Activated effector memory CD4-positive, alpha-beta T cell treated with Interleukin-2 at 50 U/mL for 16 hours (primary cell): ENCODE measurements at regions not wholly inside any gene's neighbourhood (a gene's known extent, or its start where the extent isn't known, plus 50 kb on each side); places are given as distances from the start of the nearest gene placed in this dataset.

ENCODE experiments used
- DNase-seq: peaks from one replicate; pipeline ENCODE4 v3.0.0-alpha.2; 2020

GRCh38 chr14:62101189-62101588 lies 339.0 kb downstream of the SNAPC1 start:
- no peak for DNase-seq

DNA sequence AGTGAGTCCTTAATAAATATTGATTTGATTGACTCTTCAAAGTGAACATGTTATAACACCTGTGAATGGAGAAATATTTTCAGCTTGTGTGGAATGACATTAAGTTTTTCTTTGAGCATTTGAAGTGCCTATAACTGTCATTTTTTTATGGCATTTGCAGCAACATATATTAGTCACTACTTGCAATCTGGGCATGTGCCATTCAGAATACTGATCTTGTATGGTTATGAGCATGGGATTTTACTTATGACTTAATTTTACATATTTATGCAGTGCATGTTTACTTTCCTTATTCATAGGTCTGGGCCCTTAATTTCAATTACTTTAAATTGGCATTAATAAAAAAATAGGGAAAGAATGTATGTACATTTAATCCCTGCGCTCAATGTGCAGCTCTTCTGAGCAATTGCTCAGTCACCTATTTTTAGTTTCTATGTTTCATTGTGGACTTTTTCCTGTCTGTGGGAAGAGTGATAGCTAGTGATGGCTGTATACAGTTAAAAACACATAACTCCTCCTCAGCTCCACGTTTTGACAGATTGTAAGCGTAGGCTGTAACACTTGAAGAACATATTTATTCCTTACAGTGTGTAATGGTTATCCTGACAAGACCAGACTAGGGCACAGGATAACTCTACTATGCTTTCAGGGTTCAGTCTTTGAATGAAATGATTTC lies 339.6 kb downstream of the SNAPC1 start:
- no peak for DNase-seq

DNA sequence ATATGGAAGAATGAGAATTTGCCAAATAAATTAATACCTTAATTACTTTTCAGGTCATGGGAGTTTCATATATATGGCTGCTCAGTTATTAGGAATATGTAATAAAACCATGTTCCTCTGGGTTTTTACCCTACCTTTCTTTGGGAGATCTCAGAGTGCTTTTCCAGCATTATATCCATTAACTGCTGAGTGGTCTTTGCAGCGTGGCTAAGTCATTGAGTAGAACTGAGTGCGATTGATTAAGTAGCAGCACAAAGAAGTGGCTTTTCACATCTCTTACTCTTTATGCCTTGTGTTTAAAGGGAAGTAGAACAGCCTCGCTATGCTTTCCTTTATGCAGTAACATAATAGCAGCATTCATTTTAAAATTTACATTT lies 340.1 kb downstream of the SNAPC1 start:
- no peak for DNase-seq

DNA sequence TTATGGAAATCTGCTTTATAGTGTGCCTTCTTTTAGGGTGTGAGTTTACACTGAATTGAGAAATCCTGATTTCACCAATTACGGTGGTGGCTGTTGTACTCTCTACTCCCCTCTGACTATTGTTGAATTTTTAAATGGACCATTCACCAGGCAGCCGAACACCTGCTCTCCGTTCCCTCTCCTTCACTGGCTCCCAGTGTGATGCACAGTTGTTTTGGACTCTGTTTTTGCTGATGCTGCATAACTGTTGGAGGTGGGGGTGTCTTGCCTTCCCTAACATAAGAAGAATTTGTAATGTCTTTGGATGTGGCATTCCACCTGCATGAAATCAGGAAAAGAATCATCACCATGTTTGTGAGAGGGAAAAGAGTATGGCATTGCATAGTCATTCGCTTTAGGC lies 341.2 kb downstream of the SNAPC1 start:
- DNase-seq, result no peak

DNA sequence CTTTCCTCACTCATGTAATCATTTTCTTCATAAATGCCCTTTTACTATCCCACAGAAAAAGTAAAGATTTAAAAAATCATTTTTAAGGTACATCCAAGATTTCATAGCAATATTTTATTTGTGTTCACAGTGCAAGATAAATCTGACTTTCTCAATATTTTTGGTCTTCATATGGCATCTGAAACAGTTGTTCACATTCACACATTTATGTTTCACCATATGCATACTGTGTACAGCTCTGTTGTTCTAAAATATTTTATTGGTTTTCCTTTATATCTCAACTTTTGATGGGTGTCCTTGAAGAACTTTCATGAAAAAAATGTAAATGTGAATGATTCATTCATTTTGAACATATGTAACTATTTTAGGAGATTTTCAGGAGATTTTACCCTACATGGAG lies 348.7 kb downstream of the SNAPC1 start:
- DNase-seq, result no peak

GRCh38 chr14:62117010-62117750 lies 355.0 kb downstream of the SNAPC1 start:
- DNase-seq, result peak; percentile 3

DNA sequence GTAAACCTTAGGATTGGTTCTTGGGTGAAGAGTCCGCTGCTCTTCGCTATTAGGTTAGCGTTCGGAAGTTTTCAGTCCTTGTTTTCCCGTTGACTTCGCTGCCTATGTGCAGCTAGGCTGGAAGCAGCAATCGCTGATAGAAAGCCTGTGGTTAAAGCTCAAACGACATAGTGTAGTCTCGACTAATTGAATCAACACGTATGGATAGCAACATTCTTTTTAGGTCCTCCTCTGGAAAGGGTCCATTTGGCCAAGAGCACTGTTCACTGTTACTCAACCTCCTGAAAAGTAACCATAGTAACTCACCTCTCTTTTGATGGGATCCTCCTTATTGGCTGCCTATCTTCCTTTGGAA lies 355.5 kb downstream of the SNAPC1 start:
- DNase-seq, result no peak

- no peak for DNase-seq
These were observed 356.2 kb downstream of the SNAPC1 start for GRCh38 chr14:62118461-62118860.

DNA sequence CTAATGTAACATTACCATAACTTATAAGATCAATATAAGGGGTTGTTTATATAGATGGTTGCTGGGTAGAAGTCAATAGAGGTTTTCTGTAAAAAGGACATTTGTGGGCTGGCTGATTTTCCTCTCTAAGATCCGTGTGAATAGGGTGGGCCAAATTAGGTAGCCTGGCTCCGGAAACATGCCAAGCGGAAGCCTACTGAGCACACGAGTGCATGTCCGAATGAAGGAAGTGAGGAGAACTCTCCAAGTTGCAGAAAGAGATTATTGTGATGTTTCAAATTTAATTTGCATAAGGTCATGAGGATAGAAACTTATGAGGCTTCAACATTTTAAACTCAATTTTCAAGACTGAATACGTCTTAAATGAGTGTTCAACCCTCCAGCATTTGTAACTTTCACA lies 356.7 kb downstream of the SNAPC1 start:
- DNase-seq, result no peak

GRCh38 chr14:62123961-62124360 lies 361.7 kb downstream of the SNAPC1 start:
- DNase-seq, result no peak

DNA sequence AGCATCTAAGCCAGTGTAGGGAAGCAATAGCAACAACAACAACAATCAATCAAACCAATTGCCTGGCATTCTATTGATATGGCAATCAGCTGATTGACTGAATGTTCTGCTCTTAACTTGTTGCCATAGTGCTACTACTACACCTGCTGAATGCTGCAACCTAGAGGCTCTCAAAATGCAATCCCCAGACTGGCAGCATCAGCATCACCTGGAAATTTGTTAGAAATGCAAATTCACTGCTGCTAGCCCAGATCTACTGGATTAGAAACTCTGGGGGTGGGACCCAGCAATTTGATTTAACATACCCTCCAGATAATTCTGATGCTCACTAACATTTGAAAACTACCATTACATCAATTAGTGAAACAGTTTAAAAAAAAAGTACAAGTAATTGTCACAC lies 363.6 kb downstream of the SNAPC1 start:
- DNase-seq, result no peak

DNA sequence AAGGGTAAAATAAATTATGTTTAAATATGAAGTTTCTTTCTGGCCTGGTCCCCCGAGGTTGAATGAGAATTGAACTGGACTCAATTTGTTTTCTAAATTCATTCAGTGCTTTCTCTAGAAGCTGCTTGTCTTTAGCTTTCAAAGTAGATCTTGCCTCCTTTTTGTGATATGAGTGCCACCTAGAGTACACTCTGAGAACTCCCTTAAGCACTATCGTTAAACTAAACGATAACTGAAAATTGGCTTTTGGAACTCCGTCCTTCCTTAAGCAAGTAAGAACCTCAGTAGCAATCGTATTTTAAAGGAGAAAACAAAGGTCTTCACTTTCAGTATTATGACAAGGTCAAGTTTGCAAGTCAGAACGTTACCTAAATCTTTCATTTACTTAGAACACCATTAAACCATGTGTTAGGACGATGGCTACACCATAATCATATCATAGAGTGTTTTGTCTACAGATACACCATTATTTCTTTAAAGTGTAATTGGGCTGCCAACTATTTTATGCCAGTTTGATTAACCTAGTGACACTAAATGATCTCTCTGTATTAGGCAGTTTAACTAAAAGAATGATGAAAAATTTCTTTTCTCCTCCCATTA lies 364.8 kb downstream of the SNAPC1 start:
- DNase-seq, result no peak

DNA sequence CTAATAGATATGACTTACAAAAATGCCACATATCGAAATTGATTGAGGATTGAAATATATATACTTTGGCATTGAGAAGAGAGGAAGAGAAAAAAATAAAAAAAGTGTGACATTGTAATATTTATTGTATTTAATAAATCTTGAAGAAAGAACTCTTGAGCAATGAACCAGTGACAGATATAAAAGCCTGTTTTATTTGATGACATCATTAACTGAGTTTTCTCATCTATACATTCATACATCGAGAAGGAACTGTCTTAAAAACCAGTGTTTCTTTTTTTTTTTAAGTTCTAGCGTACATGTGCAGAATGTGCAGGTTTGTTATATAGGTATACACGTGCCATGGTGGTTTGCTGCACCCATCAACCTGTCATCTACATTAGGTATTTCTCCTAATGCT lies 368.2 kb downstream of the SNAPC1 start:
- no peak for DNase-seq

DNA sequence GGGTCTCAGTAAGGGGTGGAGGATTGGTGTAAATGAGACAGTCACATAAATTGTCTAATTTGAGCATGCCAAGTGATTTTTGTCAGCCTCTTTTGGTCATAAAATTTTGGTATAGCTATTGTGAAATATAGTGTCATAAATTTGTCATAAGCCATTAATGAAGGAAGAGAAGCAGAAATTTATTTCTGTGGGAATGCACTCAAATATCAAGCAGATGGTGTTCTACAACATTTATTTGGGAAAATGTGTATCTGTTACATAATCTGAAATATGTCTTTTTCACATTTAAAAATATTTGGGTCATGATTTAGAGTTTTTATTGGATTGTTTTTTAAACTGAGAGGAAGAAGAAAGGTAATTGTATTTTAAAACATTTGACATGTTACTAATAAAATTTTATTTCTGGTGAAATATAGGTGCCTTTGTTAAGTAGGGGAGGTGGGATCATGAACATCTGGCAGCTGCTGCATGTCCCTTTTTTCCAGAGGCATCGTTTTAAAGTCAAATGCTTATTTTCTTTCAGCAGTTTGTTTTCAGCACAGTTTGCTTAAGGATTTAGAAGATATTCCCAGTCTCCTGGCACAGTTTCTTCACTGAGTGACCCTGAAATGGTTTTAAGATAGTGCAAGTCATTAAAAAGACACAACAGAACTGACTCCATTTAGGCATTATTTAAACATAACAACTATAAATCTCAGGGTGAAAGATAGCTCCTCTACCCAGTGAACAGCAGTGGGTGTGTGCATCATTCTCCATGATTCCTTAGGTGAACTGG lies 371.7 kb downstream of the SNAPC1 start:
- no peak for DNase-seq

DNA sequence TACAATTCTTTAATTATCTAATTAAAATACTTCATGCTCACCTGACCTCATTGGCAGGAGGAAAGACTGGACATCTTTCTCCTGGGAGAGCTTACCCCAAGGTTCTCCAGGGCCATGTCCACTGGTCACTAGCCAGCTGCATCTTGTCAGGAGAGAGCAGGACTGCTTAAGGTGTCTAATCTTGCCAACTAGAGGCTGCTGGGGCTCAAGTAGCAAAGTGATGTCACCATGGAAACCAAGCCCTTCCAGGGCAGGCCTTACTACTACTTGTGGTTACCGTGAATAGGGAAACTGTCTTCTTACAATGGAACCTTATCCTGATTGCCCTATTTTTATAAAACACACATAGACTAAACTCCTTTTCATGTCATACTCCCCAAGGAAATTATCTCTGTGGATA lies 376.4 kb downstream of the SNAPC1 start:
- DNase-seq, result no peak

GRCh38 chr14:62141139-62141538 lies 378.9 kb downstream of the SNAPC1 start:
- DNase-seq, result no peak

DNA sequence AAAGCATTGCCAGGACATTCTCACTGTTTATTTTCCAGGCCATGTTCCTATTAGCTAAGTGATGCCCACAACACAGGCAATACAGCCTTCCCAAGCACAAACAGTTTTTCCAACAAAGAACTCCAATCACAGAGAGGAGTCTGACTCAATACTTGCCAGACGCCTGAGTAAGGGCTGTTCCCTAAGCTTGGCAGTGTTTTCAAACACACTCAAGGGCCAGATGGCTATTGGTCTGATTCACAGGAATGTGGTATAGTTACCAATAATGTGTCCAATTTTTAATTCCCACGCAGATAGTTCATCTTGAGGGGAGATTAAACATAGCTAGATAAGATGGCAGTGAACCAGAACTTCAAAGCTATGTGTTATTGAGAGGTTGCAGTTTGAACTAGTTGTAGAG lies 381.0 kb downstream of the SNAPC1 start:
- DNase-seq, result no peak

DNA sequence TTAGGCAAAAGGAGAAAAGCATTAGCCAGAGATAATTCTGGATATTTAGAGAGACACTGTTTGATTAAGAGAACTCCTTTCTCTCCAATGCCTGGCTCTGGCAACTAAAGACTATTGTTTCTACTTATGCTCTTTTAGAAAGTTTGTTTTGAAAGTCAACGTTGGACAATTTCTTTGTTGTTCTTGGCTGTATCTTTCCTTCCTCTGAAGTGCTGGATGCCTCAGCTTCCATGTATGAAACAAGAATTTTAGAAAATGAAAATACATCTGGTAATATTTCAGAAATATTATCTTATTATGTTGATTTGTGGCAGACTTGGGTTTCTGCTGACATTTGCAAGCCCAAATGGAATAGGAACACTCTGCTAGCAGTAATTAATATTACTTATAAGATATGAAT lies 382.6 kb downstream of the SNAPC1 start:
- DNase-seq, result no peak

DNA sequence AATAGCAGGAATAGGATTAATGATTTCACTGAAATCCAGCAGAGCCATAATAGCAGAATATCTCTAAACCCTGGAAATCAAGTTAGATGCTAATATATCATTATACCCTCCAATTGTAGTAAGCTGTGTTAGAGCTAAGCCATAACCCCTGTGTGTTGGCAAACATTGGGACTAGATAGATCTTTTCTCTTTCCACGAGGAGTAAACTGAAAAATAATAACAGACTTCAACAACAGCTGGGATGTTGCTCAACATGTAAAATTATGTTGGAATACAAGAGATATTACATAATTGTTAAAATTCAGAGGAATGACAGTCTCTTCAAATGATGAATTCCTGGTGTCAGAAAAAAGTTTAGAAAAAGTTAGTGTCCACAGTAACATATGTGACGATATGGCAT lies 383.8 kb downstream of the SNAPC1 start:
- DNase-seq, result no peak

DNA sequence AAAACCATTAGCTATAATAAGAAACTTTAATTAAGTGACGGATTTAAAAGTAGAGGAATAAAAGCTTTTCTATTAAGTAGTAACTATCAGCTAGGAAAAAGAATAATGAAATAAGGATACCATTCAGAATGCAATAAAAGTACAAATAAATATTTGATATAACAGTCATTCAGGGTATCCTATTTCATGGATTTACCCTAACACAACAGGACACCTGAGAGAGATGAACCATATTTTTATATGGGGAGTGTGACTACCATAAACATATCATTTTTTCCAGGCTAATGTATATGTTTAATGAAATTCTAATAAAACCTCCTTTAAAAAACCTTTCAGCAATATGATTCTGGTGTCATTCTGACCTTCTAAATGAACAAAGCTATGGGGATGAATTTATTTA lies 393.8 kb downstream of the SNAPC1 start:
- no peak for DNase-seq

DNA sequence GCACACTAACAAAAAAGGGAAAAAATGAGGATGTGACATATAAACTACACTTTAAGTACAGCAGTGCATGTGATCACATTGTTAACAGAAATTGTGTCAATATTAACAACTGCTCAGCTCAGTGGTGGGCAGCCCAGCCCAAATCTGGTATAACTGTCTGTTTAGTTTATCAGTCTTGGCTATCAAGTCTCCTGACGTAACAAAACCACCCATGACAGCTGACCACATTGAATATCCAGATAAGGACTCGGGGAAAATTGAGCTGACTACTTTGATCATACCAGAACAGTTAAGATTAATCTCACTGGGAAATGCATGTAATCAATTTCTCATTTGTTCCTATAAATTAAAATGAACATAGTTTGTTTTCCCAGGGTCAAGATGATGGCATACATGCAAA lies 396.6 kb downstream of the SNAPC1 start:
- DNase-seq, result no peak

GRCh38 chr14:62159314-62159713 lies 397.1 kb downstream of the SNAPC1 start:
- no peak for DNase-seq

GRCh38 chr14:62162998-62163589 lies 400.9 kb downstream of the SNAPC1 start:
- DNase-seq, result no peak
